Heart left ventricle (tissue), 13 donors: ENCODE measurements at regions not wholly inside any gene's neighbourhood (a gene's known extent, or its start where the extent isn't known, plus 50 kb on each side); places are given as distances from the start of the nearest gene placed in this dataset.

Experiments used
- CTCF ChIP-seq, 12 donors: fragments of 200-600 bp; sonication (generic) in 4 of 12; IDR thresholded peaks; one replicate each; pipeline versions ENCODE4 v1.5.0 to v1.8.0; 2018 to 2022; ENCODE audit warnings: antibody characterized with exemption in 12 of 12, mild to moderate bottlenecking in 5 of 12
- POLR2A ChIP-seq, 2 donors: fragments of 450-650 bp; IDR thresholded peaks; one replicate each; pipeline ENCODE4 v1.6.1; 2017; ENCODE audit warnings: antibody characterized with exemption in 2 of 2, mild to moderate bottlenecking in 2 of 2, moderate library complexity in 2 of 2
- donor health status: ischemic (EF 13 %, LVEDD 7.1; RV severe dilation, severe dysfunction).
- donor health status: DM: no; HTN: yes; CAD: no.
- donor health status: DM: no; HTN: no; CAD: no.
- donor health status: ischemic (EF 25% LVEDD 6.9; RV normal size, moderate dysfunction).
- donor health status: ischemic (EF 25% LVEDD 5.7; RV mildly dilated, moderate dysfunction).
- donor health status: ischemic (EF 35%, LVEDD 5.7; RV mildly dilated, moderate dysfunction).
- donor health status: nonischemic (EF 11% LVEDD 7.7; RV severe dilation, severe dysfunction).
- donor health status: DM: yes; HTN: yes; CAD: no.
- donor health status: PGD.
- donor health status: ischemic (EF 29% LVEDD 5.4; RV normal size, mild dysfunction).
- donor health status: nonischemic (EF 23%, LVEDD 6.1; RV moderate dilation, normal function).

- TF ChIP-seq CTCF (IDR thresholded peaks at IDR 0.05), result no peak
- TF ChIP-seq POLR2A (IDR thresholded peaks at IDR 0.05), result no peak
These were observed 454.3 kb upstream of the KIRREL3 start for GRCh38 chr11:127454856-127455255.
